Amniotic epithelial cell (primary cell): ENCODE measurements at regions not wholly inside any gene's neighbourhood (a gene's known extent, or its start where the extent isn't known, plus 50 kb on each side); places are given as distances from the start of the nearest gene placed in this dataset.

Experiments used
- DNase-seq: peaks from one replicate; pipeline ENCODE4 v3.0.0-alpha.2; 2010; ENCODE audit warnings: low read depth

DNA sequence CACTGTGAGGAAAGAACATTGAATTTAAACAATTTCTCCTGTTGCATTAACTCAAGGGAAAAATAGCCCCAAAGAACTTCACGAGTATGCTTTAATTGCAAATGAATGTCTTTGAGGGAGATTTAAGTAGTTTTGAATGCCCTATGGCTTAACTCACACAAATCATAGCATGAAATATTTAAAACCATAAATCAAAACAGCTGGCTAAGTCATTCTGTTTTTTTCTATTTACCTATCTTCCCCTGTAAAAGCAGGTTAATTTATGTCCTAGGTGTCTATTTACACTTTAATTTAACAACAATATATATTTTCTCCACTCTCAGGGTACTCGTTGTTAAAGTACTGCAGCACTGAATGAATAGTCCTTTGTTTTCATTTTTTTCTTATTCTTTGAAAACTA lies 118.8 kb upstream of the PIEZO2 start:
- no peak for DNase-seq

GRCh38 chr18:11266781-11267480 lies 117.6 kb upstream of the PIEZO2 start:
- no peak for DNase-seq

- DNase-seq = no peak
These were observed 112.1 kb upstream of the PIEZO2 start for GRCh38 chr18:11261486-11261885.

DNA sequence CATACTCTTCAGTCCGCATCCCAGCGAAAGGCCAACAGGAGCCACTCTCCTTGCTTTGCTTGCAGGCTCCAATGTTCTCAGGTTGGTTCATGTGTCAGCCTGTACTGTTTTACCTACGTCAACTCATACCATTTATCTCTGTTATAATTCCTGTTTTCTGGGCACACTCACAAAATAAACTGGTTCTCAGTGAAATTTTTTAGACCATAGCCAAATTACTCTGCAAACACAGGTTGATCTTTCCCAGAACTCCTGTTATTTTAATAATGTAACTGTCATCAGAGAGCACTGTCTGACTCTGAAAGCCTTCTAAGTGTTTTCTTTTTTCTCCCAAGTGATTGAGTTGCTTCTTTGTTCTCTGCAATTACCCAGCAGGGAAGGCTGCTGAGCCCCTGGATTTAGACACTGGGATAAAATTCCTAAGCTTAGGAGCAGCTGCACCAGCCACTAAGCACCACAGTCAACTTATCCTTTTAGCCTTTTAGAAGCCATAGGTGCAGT lies 111.6 kb upstream of the PIEZO2 start:
- no peak for DNase-seq

GRCh38 chr18:11259469-11260150 lies 110.2 kb upstream of the PIEZO2 start:
- DNase-seq = no peak

- DNase-seq = no peak
These were observed 108.8 kb upstream of the PIEZO2 start for GRCh38 chr18:11258039-11258610.

DNA sequence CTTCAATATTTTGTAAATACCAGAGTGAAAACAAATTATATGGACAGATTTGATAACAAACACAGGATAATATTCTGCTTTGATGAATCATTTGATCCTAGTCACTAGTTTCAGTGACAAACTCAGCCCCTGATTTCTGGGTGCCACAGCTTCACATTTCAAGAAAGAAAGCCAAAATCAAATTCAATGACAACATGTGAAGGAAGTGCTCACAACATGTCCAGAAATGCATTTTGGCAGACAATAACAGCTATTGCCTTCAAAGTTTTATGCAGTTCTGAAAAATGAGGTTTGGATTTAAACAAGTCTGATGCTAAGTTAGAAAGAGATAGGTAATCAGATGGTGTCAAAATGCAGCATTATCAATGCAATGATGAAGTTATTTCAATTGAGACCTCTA lies 106.9 kb upstream of the PIEZO2 start:
- DNase-seq = no peak

DNA sequence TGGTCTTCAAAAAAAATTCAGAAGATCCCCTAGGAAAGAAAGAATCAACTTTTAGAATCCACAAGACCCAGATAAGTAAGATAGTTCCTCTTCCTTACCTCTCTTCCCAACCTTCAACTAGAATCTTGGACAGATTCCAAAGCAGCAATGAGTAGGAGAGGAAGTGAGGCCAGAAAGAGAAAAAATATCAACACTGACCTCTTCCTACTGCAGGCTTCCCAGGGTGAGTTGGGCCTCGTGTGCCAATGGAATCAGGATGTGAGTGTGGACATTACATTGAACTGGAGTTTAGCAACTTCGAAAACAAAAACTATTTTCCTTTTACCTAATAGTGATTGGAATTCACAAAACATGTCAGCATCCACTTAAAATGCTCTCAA lies 102.5 kb upstream of the PIEZO2 start:
- DNase-seq = peak; percentile 1

GRCh38 chr18:11251229-11251890 lies 102.0 kb upstream of the PIEZO2 start:
- peak; percentile 12 for DNase-seq

DNA sequence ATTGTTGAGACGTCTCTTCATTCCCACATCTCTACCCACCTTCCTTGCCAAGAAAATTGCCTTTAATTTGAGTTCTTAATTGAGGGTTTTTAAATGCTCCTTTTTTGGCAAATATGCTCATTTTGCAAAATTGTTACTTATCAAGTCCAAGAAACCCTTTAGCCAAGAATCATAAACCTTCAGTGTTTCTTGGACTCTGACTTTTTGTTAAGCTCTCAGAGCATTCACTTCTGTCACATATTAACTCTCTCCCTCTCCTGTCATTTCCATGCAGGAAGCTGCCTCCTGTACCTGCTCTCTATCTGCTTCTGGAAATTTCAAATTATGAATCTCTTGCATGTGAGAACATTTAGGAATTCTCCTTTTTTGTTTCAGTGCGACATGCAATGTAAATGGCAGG lies 100.0 kb upstream of the PIEZO2 start:
- DNase-seq = no peak

DNA sequence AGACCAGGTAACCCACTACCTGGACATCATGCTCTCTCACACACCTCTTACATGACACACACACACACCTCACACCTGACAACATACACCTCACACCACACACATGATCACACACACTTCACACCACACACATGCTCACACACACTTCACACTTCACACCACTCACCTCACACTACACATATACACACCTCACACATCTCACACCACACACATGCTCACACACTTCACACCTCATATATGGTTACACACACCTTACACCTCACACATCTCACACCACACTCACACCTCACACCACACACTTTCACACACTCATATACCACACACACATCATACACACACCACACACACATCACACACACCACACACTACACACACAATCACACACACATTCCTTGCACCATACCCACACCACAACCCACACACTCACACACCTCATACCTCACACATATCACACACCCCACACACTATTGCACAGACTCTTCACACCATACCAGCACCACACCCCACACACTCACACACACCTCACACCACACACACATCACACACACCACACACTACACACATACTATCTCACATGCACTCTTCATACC lies 98.1 kb upstream of the PIEZO2 start:
- no peak for DNase-seq

GRCh38 chr18:11246495-11247300 lies 97.3 kb upstream of the PIEZO2 start:
- DNase-seq = peak; percentile 17

- DNase-seq = no peak
These were observed 96.5 kb upstream of the PIEZO2 start for GRCh38 chr18:11245879-11246278.

GRCh38 chr18:11237484-11237883 lies 88.1 kb upstream of the PIEZO2 start:
- no peak for DNase-seq

DNA sequence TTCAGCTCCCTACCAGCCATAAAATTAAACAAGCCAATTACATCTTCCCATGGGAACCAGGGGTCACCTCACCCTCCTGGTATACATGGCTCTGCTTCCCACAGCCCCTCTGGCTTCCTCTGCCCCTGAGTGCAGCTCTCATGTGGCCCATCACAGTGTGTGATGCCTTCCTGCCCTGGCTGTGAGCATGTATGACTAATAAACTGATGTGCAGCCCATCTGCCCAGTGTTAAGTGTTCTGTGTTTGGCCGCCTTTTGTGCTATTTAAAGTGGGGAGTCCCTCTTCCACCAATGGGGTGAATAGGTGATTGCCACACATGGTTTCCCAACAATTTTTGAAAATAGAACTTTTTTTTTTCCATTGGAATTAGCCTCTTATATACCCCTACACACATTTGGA lies 87.7 kb upstream of the PIEZO2 start:
- DNase-seq = no peak

DNA sequence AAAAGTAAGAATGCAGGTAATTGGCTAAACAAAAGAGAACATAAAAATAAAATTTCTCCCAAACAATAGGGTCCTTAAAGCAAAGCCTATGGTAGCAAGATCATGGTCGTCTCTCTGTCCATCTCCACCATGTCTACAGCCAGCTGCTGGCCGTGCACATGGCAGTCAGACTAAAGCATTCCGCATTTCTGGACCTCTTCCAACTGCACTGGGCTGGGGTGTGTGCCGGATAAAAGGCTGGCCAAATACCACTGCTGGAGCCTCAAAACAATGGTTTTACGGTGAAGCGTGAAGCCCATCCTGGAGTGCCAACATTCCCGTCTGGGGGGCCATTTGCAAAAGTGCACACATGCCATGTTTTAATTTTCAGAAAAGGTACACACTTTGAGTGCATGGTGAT lies 74.8 kb upstream of the PIEZO2 start:
- DNase-seq = no peak

GRCh38 chr18:11219571-11219970 lies 70.2 kb upstream of the PIEZO2 start:
- DNase-seq = no peak

- DNase-seq = no peak
These were observed 65.8 kb upstream of the PIEZO2 start for GRCh38 chr18:11215216-11215615.

DNA sequence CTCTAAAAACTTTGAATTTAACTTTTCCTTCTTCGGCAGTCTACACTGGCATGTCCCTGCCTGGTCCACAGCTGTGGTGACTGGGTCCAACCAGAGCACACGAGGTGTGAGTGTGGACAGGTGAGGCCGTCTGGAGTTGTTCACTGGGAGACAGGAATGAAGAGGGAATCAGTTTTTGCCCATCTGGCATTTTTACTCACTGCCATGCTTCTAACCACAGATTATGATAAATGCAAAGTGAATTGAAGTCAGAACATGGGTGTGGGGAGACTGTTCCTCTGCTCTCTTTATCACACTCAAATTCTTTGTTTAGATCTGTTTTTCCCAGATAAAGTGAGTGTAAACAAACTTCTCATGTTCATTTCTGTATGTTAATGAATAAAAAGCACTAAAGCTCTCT lies 54.7 kb upstream of the PIEZO2 start:
- DNase-seq = peak; percentile 29

DNA sequence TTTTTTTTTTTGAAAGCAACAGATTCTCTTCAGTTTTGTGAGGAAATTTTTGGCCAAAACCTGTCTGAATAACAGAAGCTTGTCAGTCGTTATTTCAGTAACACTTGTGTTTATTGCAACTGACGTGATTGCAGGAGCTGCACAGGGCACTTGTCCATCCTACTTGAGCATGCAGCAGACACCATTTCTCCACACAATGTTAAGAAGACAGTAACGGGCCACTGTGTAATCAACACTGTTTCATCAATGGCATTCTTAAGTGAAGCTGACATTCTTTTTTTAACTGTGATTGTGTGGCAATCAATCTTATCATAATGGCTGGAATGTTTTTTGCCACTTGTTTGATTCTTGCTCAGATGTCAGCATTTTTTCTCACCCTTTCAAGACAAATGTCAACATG lies 50.1 kb upstream of the PIEZO2 start:
- no peak for DNase-seq
